Left lobe of liver (tissue), 2 donors: ENCODE measurements at regions not wholly inside any gene's neighbourhood (a gene's known extent, or its start where the extent isn't known, plus 50 kb on each side); places are given as distances from the start of the nearest gene placed in this dataset.
"Not testable (repeated sequence)": the region's sequence is repeated elsewhere in the genome, so short reads cannot be mapped to it uniquely, and the experiment has no call there.

Source experiments
- ATAC-seq: fragments of 200-7000 bp; cut with Tn5 transposase; one replicate; pipeline ENCODE4 v1.9.1; 2020; ENCODE audit warnings: mild to moderate bottlenecking, moderate library complexity
- DNase-seq: peaks from one replicate; pipeline ENCODE4 v3.0.0-alpha.2; 2020; ENCODE audit warnings: low spot score
- donor health status: DM: no; HTN: no; CAD: no; lungs with moderate emphysema.
- donor health status: DM: no; HTN: yes; CAD: no.

DNA sequence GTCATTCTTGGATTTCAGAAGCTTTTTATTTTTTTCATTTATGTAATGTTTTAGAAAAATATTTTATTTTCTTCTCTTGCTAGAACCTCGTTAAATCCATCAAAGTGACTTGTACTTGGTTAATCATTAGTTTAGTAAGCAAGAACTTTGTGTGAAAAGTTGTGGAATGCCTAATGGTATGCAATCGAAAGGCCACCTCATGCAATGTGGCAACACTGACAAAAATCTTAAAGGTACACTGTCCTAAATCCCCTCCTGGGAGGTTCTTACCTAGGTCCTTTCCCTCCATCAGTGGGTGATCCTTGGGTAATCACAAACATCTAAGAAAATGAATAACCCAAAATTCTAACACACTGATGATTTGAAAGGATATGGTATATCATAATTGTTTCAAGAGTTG lies 304.2 kb downstream of the DNAH5 start:
- ATAC-seq (peak; percentile 78), DNase-seq (no peak)

DNA sequence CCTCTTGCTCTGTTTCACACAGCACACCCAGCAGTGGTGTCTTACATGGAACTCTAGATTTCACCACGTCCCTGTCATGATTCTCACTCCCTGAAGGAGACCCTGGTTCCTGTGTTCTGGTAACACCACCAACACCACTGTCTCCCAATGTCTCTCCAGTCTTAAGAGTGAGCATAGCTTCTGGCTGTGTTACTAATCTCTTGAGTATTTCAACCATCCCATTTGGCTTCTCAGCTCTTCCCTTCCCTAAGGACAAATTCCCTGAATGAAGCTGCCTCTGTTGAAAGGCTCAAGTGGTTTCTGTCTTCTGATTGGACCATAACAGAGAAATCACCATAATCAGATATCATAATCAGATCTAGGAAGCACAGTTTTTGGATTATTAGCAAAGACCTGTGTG lies 311.8 kb downstream of the DNAH5 start:
- no peak for DNase-seq
- ATAC-seq = no peak

DNA sequence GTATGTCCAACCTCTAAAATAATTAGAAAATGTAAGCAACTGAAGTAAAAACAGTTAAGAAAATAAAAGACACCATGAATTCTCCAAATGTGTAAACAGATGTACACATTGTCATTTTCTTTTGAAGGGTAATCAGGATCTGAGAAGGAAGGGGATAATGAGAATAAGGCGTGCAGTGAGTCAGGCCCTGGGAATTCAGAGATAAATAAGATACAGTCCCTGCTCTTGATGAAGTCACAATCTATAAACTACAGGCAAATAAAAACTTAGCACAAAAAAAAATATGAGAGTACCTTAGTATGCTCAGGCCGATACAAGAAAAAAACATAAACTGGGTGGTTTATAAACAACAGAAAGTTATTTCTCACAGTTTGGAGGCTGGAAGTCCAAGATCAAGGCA lies 315.3 kb downstream of the DNAH5 start:
- ATAC-seq (no peak), DNase-seq (no peak)

DNA sequence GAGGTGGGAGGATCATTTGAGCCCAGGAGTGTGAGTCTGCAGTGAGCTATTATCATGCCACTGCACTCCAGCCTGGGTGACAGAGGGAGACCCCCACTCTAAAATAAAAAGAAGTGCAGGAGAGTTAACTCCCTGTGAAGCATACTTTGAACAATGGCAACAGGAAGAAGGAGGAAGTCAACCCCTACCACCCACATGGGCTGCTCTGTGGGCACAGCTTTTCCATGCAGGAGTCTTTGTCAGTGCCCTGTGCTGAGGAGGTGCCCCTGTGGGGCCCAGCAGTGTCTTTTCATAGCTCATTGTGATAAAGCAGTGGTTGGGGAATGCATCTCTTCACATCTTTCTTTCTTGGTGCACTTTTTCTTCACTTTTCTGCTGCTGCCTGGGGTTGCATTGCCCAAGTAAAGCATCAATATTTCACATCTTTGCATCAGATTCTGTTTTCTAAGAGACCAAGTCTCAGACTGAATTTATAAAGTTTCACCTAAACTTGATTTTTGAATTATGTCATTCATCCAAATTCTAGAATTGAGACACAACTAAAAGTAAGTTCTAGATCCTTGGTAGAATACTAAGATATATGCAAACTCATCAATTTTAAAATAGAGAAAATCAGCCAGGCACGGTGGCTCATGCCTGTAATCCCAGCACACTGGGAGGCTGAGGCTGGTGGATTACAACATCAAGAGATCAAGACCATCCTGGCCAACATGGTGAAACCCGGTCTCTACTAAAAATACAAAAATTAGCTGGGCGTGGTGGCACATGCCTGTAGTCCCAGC lies 316.6 kb downstream of the DNAH5 start:
- DNase-seq (no peak), ATAC-seq (no peak)

DNA sequence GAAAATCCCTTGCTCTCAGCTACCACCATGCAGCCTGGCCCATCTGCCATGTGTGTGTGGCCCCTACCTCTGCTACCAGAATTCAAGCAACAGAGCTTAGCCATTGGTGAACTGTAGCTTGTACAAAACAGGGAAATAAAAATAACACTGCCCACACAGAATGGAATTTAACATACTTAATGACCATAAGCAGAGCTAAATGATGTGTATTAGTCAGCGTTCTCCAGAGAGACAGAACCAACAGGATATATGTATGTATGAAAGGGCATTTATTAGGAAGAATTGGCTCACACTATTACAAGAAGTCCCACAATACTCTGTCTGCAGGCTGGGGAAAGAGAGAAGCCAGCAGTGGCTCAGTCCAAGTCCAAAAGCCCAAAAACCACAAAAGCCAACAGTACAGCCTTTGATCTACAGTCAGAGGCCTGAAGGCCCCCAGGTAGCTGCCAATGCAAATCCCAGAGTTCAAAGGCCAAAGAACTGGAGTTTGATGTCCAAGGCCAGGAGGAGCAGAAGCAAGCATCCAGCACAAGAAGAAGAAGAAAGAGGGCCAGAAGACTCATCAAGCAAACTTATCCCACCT lies 318.8 kb downstream of the DNAH5 start:
- DNase-seq = peak; percentile 69
- peak; percentile 64 for ATAC-seq

DNA sequence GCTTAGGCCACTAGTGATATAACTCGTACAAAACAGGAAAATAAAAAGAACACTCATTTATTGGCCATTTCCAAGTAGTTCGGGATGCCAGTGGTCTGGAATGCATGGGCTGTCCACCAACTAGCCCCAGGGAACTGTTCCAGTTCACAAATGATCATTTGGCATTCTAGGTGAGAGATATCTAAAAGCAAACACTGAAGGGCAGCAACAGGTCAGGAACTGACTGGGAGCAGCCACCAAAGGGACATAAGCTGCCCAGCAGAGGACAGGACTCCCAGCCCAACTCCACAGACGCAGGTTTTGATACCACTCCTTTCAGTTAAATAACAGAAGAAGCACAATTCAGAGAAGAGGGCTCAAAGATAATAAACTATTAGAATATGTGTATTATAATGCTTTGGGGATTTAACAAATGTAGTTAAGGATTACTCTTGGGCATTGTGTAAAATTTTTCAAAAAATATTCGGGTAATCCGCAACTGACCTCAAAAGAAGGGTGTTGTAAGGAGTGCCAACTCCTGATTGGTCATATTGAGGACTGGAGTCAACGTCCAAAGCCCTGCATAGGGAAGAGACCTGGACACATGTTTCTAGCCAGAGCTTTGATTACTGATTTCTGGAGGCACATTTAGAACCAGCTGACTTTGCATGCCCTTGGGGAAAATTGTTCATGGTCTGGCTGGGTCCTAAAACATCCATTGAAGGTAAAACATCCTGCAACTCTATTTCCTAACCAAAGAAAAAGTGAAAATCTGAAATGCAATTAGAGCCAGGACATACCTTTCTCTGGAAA lies 320.0 kb downstream of the DNAH5 start:
- peak; percentile 78 for DNase-seq
- peak; percentile 95 for ATAC-seq

DNA sequence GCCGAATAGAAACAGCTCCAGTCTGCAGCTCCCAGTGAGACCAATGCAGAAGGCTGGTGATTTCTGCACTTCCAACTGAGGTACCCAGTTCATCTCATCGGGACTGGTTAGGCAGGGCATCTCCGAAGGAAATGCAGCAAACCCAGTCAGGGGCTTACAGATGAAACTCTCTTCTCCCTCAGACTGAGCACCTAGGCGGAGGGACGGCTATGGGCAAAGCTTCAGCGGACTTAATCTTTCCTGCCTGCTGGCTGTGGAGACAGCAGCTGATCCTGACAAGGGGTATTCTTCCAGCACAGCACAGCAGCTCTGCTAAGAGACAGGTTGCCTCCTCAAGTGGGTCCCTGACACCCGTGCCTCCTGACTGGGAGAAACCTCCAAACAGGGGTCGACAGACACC lies 330.9 kb downstream of the DNAH5 start:
- ATAC-seq (no peak), DNase-seq (no peak)

DNA sequence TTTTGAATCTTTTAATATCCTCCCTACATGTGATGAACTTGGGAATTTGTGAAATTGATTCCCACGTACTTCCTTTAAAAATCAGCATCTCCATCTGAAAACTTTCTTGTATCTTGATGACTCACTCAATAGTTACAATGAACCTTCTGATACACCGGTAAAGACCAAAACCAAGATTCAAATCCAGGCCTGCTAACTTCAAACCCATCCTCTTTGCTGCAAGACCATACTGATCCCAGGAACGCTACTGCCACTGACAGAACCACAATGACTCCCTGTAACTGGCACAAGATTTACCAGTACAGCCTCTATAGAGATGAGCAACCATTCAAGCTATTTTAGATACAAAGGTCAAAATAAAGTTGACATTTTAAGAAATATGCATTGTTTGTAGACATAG lies 332.9 kb downstream of the DNAH5 start:
- DNase-seq (no peak), ATAC-seq (no peak)

DNA sequence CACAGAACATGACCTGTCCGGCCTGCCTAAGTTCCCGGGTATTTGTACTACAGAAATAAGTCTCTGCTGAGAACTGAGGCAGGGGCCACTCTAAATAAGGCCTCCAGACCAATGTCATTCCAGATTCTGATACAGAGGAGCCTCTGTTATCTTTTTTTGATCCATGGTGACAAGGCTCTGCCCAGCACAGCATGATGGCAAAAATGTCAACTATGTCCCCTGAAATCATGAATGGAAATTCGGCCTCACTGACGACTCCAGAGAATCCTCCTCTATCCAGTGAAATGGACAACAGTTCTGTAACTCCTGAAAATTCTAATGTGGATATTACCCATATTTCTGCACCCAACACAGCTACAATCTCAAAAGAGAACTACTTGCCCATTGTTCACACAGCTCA lies 335.0 kb downstream of the DNAH5 start:
- ATAC-seq = no peak
- no peak for DNase-seq

DNA sequence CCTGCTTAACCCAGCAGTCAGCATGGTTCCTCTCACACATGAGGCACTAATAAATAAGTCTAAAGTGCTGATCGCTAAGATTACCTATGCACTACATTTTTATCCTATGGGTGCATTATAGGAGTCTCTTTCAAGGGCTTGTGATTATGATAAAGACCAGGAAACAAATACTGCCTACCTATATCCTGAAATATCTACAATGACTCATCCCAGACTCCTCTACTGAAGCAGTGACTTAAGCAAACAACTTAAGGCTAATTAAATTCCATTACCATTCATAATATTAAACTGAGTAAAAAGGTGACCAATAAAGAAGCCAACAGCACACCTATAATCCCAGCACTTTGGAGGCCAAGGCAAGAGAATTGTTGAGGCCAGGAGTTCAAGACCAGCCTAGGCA lies 338.4 kb downstream of the DNAH5 start:
- DNase-seq (no peak), ATAC-seq (no peak)

DNA sequence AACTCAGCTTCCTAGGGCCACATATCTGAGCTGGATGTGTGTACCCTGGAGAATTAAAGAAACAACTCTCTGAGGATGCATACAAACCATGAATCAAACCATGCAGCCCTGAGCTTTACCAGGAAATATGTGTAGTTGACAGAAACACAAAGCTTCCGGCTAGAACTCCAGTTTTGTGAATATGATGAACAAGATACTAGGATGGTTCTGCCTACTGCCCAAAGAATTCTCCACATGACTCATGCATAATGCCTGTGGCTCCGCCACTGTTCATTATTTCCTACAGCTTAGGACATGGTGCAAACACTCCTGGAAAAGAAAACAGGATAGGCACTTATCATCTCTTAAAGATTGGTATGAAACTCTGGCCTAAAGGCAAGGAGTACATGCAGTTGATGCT lies 343.4 kb downstream of the DNAH5 start:
- no peak for DNase-seq
- no peak for ATAC-seq

DNA sequence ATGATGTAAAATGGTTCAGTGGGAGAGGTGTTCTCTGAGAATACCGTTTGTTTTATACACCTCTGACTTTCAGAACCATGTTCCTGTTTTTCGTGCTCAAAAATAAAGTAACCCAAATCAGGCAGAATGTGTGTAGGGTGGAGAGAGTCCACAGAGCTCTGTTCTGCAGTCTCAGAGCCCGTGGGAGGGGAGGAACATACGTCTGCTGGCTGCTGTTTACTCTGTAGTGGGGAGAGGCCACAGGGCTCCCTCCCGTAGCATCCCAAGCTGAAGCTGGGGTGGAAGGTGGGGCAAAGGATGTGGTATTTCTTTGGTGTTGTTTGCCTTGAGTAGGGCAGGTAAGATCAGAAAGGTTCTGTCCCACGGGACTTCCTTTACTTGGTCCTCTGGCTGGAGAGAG lies 348.5 kb downstream of the DNAH5 start:
- ATAC-seq = no peak

DNA sequence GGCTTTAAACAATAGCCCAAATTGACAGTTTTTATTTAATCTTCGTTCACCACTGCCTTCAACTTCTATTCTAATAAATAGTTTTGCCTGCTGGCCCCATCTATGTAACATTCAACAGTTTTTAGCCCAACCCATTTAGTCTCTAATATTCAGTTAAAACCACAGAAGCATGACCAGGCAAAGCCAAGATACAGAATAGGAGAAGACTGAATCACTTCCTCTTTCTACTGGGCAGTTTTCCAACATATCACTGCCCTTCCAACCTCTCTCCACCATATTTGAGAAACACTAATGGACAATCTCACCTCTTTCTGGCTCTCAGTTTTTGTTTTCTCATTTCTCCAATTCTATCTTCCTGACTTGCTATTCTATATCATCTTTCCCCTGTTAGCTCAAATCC lies 352.9 kb downstream of the DNAH5 start:
- ATAC-seq = no peak
- no peak for DNase-seq

More for the DNA sequence above, 348.5 kb downstream of the DNAH5 start:
- DNase-seq = no peak

DNA sequence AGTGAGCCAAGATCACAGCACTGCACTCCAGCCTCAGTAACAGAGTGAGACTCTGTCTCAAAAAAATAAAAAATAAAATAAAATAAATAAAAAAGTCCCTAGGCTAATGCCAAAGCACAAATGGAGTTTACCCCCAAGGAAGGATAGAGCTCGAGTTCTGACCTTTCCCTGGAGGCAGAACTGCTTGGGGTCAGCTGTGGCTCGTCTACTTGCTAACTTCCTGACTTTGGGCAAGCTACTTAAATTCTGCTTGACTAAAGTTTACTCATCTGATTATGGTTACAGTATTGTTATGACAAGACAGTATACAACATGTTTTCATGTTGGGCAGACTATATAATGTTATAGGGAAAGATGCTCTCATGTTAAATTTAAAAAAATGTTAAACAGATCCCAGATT lies 359.2 kb downstream of the DNAH5 start:
- ATAC-seq = no peak
- DNase-seq = no peak

DNA sequence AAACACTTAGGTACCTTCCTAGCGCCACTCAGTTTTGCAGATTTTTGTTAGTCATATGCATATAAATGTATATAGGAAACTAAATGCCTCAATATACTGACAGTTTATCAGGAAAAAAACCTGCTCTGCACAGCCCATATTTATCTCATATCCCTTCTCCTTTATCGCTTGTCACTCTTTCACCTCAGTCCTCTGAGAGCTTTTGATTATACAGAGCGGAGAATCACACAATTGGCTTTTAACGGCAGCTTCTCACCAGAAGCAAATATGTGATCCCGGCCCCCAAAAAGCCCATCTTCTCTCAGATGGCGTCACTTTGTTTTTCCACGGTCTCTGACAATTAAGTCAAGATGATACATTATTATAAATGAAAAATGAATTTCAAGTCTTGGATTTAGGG lies 362.6 kb downstream of the DNAH5 start:
- ATAC-seq = no peak
- DNase-seq = no peak

DNA sequence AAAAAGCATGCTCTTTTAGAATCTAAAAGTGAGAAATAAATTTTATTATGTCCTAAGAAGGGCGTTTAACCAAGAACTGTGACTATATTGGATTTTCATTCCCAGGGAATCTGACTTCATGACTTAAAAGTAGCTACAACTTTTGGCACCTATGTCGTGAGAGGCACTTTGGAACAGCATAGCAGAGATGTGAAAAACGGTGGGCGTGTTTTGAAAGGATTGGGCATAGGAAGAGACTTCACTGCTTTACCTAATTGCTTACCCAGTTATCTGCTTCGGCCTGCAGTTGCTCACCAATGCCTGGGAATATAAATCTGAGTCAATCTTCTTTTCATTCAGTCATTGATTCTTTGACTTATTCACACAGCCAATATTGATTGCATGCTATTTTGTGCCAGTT lies 363.4 kb downstream of the DNAH5 start:
- ATAC-seq = peak; percentile 20
- no peak for DNase-seq

DNA sequence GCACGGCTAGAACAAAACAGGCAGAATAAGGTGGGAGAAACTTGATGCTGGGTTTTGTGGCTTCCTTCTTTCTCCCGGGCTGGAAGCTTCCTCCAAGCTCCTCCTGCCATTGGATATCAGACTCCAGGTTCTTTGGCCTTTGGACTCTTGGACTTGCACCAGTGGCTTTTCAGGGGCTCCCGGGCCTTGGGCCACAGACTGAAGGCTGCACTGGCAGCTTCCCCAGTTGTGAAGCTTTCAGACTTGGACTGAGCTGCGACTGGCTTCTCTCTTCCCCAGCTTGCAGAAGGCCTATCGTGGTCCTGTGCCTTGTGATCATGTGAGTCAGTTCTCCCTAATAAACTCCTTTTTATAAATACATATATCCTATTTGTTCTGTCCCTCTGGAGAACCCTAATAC lies 364.4 kb downstream of the DNAH5 start:
- DNase-seq = peak; percentile 84
- ATAC-seq = peak; percentile 93

DNA sequence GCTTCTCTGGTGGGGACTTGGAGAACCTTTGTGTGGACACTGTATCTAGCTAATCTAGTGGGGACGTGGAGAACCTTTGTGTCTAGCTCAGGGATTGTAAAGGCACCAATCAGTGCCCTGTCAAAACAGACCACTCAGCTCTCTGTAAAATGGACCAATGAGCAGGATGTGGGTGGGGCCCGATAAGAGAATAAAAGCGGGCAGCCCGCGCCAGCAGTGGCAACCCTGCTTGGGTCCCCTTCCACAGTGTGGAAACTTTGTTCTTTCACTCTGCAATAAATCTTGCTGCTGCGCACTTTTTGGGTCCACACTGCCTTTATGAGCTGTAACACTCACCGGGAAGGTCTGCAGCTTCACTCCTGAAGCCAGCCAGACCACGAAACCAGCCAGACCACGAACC lies 365.4 kb downstream of the DNAH5 start:
- not testable (repeated sequence) for DNase-seq, ATAC-seq

DNA sequence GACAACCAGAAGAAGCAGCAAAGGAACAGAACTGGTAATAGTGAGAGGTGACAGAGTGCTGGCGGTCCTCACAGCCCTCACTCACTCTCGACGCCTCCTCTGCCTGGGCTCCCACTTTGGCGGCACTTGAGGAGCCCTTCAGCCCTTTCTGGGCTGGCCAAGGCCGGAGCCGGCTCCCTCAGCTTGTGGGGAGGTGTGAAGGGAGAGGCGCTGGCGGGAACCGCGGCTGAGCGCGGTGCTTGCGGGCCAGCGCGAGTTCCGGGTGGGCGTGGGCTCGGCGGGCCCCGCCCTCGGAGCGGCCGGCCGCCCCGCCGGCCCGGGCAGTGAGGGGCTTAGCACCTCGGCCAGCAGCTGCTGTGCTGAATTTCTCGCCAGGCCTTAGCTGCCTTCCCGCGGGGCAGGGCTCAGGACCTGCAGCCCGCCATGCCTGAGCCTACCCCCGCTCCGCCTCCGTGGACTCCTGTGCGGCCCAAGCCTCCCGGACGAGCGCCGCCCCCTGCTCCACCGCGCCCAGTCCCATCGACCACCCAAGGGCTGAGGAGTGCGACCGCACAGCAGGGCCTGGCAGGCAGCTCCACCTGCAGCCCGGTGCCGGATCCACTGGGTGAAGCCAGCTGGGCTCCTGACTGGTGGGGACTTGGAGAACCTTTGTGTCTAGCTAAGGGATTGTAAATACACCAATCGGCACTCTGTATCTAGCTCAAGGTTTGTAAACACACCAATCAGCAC lies 366.0 kb downstream of the DNAH5 start:
- not testable (repeated sequence) for DNase-seq, ATAC-seq

DNA sequence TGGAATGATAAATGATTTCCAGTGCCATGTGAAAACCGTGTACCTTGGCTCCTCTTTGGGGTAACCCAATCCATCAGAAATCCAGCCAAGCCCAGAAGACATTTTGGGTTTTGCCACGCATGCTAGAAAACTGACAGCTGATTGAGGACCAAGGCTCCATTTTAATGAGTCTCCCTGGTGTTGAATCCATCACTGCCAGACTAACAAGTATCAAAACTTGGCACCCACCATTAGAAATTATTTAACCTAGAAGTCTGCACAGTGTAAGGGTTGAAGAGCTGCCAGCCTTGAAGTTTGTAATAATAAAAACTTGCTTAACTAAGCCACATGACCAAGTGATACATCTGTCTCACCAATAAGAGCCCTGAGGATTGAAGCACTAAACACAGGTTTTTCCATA lies 369.9 kb downstream of the DNAH5 start:
- ATAC-seq (no peak), DNase-seq (no peak)

DNA sequence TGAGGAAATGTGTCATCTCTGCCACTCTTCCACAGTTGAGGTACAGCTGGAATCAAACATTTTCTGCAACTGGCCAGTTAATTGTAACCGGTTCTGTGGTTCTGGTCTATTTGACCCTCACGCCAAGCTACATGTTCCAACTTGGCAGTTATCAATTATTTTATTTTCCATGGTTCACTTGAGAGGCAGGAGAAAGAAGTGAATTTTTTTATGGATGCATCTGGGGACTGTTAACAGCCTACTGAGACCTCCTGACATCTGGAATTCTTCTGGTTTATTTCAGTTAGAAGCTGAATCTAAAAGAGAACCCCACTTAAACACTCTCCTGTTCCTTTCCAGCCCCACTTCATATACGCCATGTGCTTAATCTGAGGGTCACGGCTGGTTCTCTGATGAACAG lies 372.3 kb downstream of the DNAH5 start:
- DNase-seq (no peak), ATAC-seq (no peak)
